Fibroblast of mammary gland (primary cell): ENCODE measurements at regions not wholly inside any gene's neighbourhood (a gene's known extent, or its start where the extent isn't known, plus 50 kb on each side); places are given as distances from the start of the nearest gene placed in this dataset.

Experiments used
- DNase-seq: peaks from one replicate; pipeline ENCODE4 v3.0.0-alpha.2; 2010; ENCODE audit warnings: low read depth
- H3K4me3 ChIP-seq: 2 replicates; pipeline ENCODE4 v1.5.1; 2011; ENCODE audit warnings: low read depth, mild to moderate bottlenecking, low read length, moderate library complexity; ENCODE audit not compliant: control insufficient read depth
- CTCF ChIP-seq: conservative IDR thresholded peaks from 2 replicates; pipeline ENCODE4 v1.5.1; 2011; ENCODE audit warnings: low read depth, low read length, inconsistent platforms; ENCODE audit not compliant: control insufficient read depth, insufficient read depth

GRCh38 chr20:50342638-50343102, 152.0 kb downstream of the CEBPB start:
- no peak overlapping the region for H3K4me3 ChIP-seq
- no peak for DNase-seq
- TF ChIP-seq CTCF = no peak

- no peak overlapping the region for H3K4me3 ChIP-seq
- DNase-seq = no peak
- no peak for TF ChIP-seq CTCF
These were observed 152.5 kb downstream of the CEBPB start for GRCh38 chr20:50343125-50343489.

- no peak for TF ChIP-seq CTCF
- DNase-seq = no peak
- no peak overlapping the region for H3K4me3 ChIP-seq
These were observed 153.0 kb downstream of the CEBPB start for GRCh38 chr20:50343490-50344179.

GRCh38 chr20:50344232-50345071, 153.8 kb downstream of the CEBPB start:
- H3K4me3 ChIP-seq = no peak overlapping the region
- no peak for DNase-seq
- peak; percentile 29 for TF ChIP-seq CTCF

- no peak for DNase-seq
- TF ChIP-seq CTCF = no peak
- no peak overlapping the region for H3K4me3 ChIP-seq
These were observed 155.2 kb downstream of the CEBPB start for GRCh38 chr20:50345712-50346373.

- no peak overlapping the region for H3K4me3 ChIP-seq
- peak; percentile 88 for DNase-seq
- TF ChIP-seq CTCF = no peak
These were observed 156.0 kb downstream of the CEBPB start for GRCh38 chr20:50346374-50347283.
